GM23338 (cell line): ENCODE measurements at regions not wholly inside any gene's neighbourhood (a gene's known extent, or its start where the extent isn't known, plus 50 kb on each side); places are given as distances from the start of the nearest gene placed in this dataset.

Source experiments
- ATAC-seq: fragments of 200-7000 bp; cut with Tn5 transposase; 3 replicates; pipeline ENCODE4 v1.9.1; 2020
- DNase-seq: peaks from one replicate; pipeline ENCODE4 v3.0.0-alpha.2; 2015; ENCODE audit warnings: low spot score
- H2AFZ ChIP-seq: fragments of 200-600 bp; sonication (generic); 2 replicates; pipeline ENCODE4 v1.8.0; 2016; ENCODE audit warnings: antibody characterized with exemption, mild to moderate bottlenecking, moderate library complexity
- H3F3A ChIP-seq: fragments of 200-600 bp; sonication (generic); replicated peaks from 2 replicates; pipeline ENCODE4 v1.8.0; 2017; ENCODE audit warnings: antibody characterized with exemption, mixed run types, low read depth
- H3K27ac ChIP-seq: fragments of 200-600 bp; sonication (generic); 2 replicates; pipeline ENCODE4 v1.6.1; 2016; ENCODE audit warnings: low read depth
- H3K27me3 ChIP-seq: fragments of 200-600 bp; sonication (generic); 2 replicates; pipeline ENCODE4 v1.8.0; 2016; ENCODE audit warnings: mild to moderate bottlenecking, mixed run types, moderate library complexity; ENCODE audit not compliant: insufficient read depth
- H3K36me3 ChIP-seq: fragments of 200-600 bp; sonication (generic); 2 replicates; pipeline ENCODE4 v1.8.0; 2016; ENCODE audit warnings: mild to moderate bottlenecking; ENCODE audit not compliant: insufficient read depth
- H3K4me1 ChIP-seq: fragments of 200-600 bp; sonication (generic); 2 replicates; pipeline ENCODE4 v1.8.0; 2016; ENCODE audit warnings: mild to moderate bottlenecking, moderate library complexity; ENCODE audit not compliant: insufficient read depth
- H3K4me2 ChIP-seq: fragments of 200-600 bp; sonication (generic); 2 replicates; pipeline ENCODE4 v1.7.1; 2017; ENCODE audit warnings: mixed run types
- H3K4me3 ChIP-seq: fragments of 200-600 bp; sonication (generic); 2 replicates; pipeline ENCODE4 v1.6.1; 2016; ENCODE audit warnings: mixed run types
- H3K79me2 ChIP-seq: fragments of 200-600 bp; sonication (generic); replicated peaks from 2 replicates; pipeline ENCODE4 v1.8.0; 2017; ENCODE audit warnings: mild to moderate bottlenecking; ENCODE audit not compliant: insufficient read depth
- H3K9me2 ChIP-seq: fragments of 200-600 bp; sonication (generic); 2 replicates; pipeline ENCODE4 v1.8.0; 2017; ENCODE audit not compliant: insufficient read depth
- H4K20me1 ChIP-seq: fragments of 200-600 bp; sonication (generic); replicated peaks from 2 replicates; pipeline ENCODE4 v1.8.0; 2017; ENCODE audit warnings: mild to moderate bottlenecking; ENCODE audit not compliant: insufficient read depth
- H3K27ac Mint-ChIP-seq: 2 replicates; pipeline ENCODE4 v1.8.0; 2020; ENCODE audit warnings: inconsistent platforms, mild to moderate bottlenecking, moderate library complexity, mixed read lengths
- H3K27me3 Mint-ChIP-seq: 3 replicates; pipeline ENCODE4 v1.8.0; 2022; ENCODE audit warnings: low read depth, mild to moderate bottlenecking, moderate library complexity, mixed read lengths, inconsistent platforms; ENCODE audit not compliant: insufficient read depth, poor library complexity
- H3K36me3 Mint-ChIP-seq: 3 replicates; pipeline ENCODE4 v1.8.0; 2021; ENCODE audit warnings: low read depth, mild to moderate bottlenecking, inconsistent platforms, moderate library complexity, mixed read lengths
- H3K4me1 Mint-ChIP-seq: 3 replicates; pipeline ENCODE4 v1.8.0; 2020; ENCODE audit warnings: mild to moderate bottlenecking, inconsistent platforms, mixed read lengths
- H3K4me3 Mint-ChIP-seq: 3 replicates; pipeline ENCODE4 v1.8.0; 2021; ENCODE audit warnings: moderate library complexity, mild to moderate bottlenecking, inconsistent platforms, mixed read lengths
- H3K9me3 Mint-ChIP-seq: 3 replicates; pipeline ENCODE4 v1.8.0; 2020; ENCODE audit warnings: moderate library complexity, mild to moderate bottlenecking, inconsistent platforms, mixed read lengths
- CREB1 ChIP-seq: fragments of 250-450 bp; sonication (Bioruptor Pico); IDR thresholded peaks from 2 replicates; pipeline ENCODE4 v1.5.0; 2020; ENCODE audit warnings: low read depth, mild to moderate bottlenecking, moderate library complexity
- CTCF ChIP-seq, 2 experiments: fragments of 200-600 bp in 1 of 2; sonication (generic) in 1 of 2; conservative IDR thresholded peaks; 2 replicates each; pipeline versions ENCODE4 v1.5.1 to v1.6.1; 2016 to 2017; ENCODE audit warnings: antibody characterized with exemption in 2 of 2, low read depth in 2 of 2, mild to moderate bottlenecking in 2 of 2, moderate library complexity in 1 of 2
- ETS1 ChIP-seq: IDR thresholded peaks from 2 replicates; pipeline ENCODE4 v1.6.1; 2016; ENCODE audit warnings: antibody characterized with exemption
- EZH2 ChIP-seq: fragments of 200-600 bp; sonication (generic); IDR thresholded peaks from one replicate; pipeline ENCODE4 v1.8.0; 2017; ENCODE audit warnings: antibody characterized with exemption, mild to moderate bottlenecking, low read depth; ENCODE audit not compliant: unreplicated experiment
- EZH2phosphoT487 ChIP-seq: fragments of 200-600 bp; sonication (generic); IDR thresholded peaks from one replicate; pipeline ENCODE4 v1.8.1; 2018; ENCODE audit warnings: antibody characterized with exemption; ENCODE audit not compliant: unreplicated experiment
- JUNB ChIP-seq: IDR thresholded peaks from one replicate; pipeline ENCODE4 v1.6.1; 2016; ENCODE audit warnings: antibody characterized with exemption; ENCODE audit not compliant: unreplicated experiment
- NANOG ChIP-seq: IDR thresholded peaks from 2 replicates; pipeline ENCODE4 v1.6.1; 2016; ENCODE audit warnings: antibody characterized with exemption, borderline replicate concordance
- POLR2AphosphoS5 ChIP-seq: IDR thresholded peaks from 2 replicates; pipeline ENCODE4 v1.6.1; 2016; ENCODE audit warnings: antibody characterized with exemption, low read depth
- STAT1 ChIP-seq: IDR thresholded peaks from one replicate; pipeline ENCODE4 v1.6.1; 2016; ENCODE audit warnings: antibody characterized with exemption; ENCODE audit not compliant: unreplicated experiment
- ZNF114 ChIP-seq: fragments of 250-450 bp; sonication (Bioruptor Pico); IDR thresholded peaks from 2 replicates; pipeline ENCODE4 v1.5.0; 2020; ENCODE audit warnings: mild to moderate bottlenecking, moderate library complexity
- ZNF331 ChIP-seq: fragments of 250-450 bp; sonication (Bioruptor Pico); IDR thresholded peaks from 2 replicates; pipeline ENCODE4 v1.5.0; 2020; ENCODE audit warnings: low read depth, mild to moderate bottlenecking, moderate library complexity
- ZNF462 ChIP-seq: fragments of 250-450 bp; sonication (Bioruptor Pico); IDR thresholded peaks from 2 replicates; pipeline ENCODE4 v1.5.0; 2020; ENCODE audit warnings: mild to moderate bottlenecking, moderate library complexity
- TF ChIP-seq, protein P1 (sequence below): IDR thresholded peaks from one replicate; pipeline ENCODE4 v1.6.1; 2018; ENCODE audit warnings: antibody characterized with exemption; ENCODE audit not compliant: unreplicated experiment

DNA sequence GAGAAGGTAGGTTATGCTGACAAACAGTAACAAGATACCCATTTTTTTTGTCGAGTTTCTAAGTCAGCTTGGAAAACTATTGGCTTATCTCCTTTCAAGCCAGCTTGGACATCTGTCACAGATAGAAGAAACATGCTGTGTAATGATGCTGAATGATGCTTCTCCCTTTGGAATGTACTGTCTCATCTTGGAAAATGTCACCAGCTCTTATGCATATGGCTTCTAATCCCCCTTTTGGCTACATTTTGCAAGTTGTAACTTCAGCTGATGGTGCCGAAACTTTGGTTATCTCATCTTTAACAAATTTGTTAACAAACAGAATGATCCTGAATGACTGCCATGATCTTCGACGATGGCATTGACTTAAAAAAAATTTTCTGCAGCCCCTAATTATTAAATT, 68.8 kb upstream of the ST6GALNAC3 start:
- DNase-seq, result no peak
- H3K4me3 Mint-ChIP-seq, result no peak overlapping the region
- no peaks in the 10 kb centered on the region for H3K4me1 ChIP-seq
- ATAC-seq, result no peak
- H3K9me3 Mint-ChIP-seq, result no peaks in the 10 kb centered on the region; the same call in 2 of the 3 replicates
- no peak overlapping the region for H3K27ac Mint-ChIP-seq
- no peak overlapping the region for H3K4me3 ChIP-seq
- no peaks in the 10 kb centered on the region for H3F3A ChIP-seq
- H3K27me3 ChIP-seq, result no peaks in the 10 kb centered on the region
- no peak for TF ChIP-seq STAT1
- no peak for TF ChIP-seq ZNF462 (CRISPR knock-in tag)
- TF ChIP-seq, protein P1, sequence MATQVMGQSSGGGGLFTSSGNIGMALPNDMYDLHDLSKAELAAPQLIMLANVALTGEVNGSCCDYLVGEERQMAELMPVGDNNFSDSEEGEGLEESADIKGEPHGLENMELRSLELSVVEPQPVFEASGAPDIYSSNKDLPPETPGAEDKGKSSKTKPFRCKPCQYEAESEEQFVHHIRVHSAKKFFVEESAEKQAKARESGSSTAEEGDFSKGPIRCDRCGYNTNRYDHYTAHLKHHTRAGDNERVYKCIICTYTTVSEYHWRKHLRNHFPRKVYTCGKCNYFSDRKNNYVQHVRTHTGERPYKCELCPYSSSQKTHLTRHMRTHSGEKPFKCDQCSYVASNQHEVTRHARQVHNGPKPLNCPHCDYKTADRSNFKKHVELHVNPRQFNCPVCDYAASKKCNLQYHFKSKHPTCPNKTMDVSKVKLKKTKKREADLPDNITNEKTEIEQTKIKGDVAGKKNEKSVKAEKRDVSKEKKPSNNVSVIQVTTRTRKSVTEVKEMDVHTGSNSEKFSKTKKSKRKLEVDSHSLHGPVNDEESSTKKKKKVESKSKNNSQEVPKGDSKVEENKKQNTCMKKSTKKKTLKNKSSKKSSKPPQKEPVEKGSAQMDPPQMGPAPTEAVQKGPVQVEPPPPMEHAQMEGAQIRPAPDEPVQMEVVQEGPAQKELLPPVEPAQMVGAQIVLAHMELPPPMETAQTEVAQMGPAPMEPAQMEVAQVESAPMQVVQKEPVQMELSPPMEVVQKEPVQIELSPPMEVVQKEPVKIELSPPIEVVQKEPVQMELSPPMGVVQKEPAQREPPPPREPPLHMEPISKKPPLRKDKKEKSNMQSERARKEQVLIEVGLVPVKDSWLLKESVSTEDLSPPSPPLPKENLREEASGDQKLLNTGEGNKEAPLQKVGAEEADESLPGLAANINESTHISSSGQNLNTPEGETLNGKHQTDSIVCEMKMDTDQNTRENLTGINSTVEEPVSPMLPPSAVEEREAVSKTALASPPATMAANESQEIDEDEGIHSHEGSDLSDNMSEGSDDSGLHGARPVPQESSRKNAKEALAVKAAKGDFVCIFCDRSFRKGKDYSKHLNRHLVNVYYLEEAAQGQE, result no peak
- no peak for TF ChIP-seq EZH2
- no peak for TF ChIP-seq CTCF (conservative IDR thresholded peaks at IDR 0.05; ENCODE audit: low read depth in 2 of 2)
- no peak for TF ChIP-seq ZNF331 (CRISPR knock-in tag)
- TF ChIP-seq POLR2AphosphoS5, result no peak
- no peak for TF ChIP-seq JUNB
- no peak for TF ChIP-seq EZH2phosphoT487
- TF ChIP-seq ETS1, result no peak
- no peak for TF ChIP-seq NANOG
- TF ChIP-seq ZNF114 (CRISPR knock-in tag), result no peak
- no peak for TF ChIP-seq CREB1 (CRISPR knock-in tag)
- H3K4me1 Mint-ChIP-seq, result no peaks in the 10 kb centered on the region
- H3K79me2 ChIP-seq, result no peaks in the 10 kb centered on the region
- H4K20me1 ChIP-seq, result no peaks in the 10 kb centered on the region
- H3K27me3 Mint-ChIP-seq, result peaks cover 2% of the 10 kb centered on the region
- 0 out of 2 replicates have a peak, but pooled peaks cover 3% of the 10 kb centered on the region for H3K9me2 ChIP-seq
- H3K36me3 ChIP-seq, result no peaks in the 10 kb centered on the region
- H3K4me2 ChIP-seq, result no peak overlapping the region
- no peak overlapping the region for H3K27ac ChIP-seq
- no peaks in the 10 kb centered on the region for H3K36me3 Mint-ChIP-seq
- H2AFZ ChIP-seq, result no peak overlapping the region
